ENCODE measurements at regions not wholly inside any gene's neighbourhood (a gene's known extent, or its start where the extent isn't known, plus 50 kb on each side); places are given as distances from the start of the nearest gene placed in this dataset.

- no peak for TF ChIP-seq EP300 (IDR thresholded peaks at IDR 0.05)
- no peak for TF ChIP-seq CTCF (IDR thresholded peaks at IDR 0.05)
- no peak for TF ChIP-seq POLR2A (IDR thresholded peaks at IDR 0.05)
These were observed 182.7 kb upstream of the PAQR3 start for GRCh38 chr4:79121875-79122358.

Measured in stomach (tissue), 4 donors.